GM18951 (cell line): ENCODE measurements at regions not wholly inside any gene's neighbourhood (a gene's known extent, or its start where the extent isn't known, plus 50 kb on each side); places are given as distances from the start of the nearest gene placed in this dataset.

Source experiments
- POLR2A ChIP-seq: IDR thresholded peaks from 4 replicates; pipeline ENCODE4 v1.6.1; 2011; ENCODE audit warnings: mild to moderate bottlenecking; ENCODE audit not compliant: insufficient read length, insufficient read depth; ENCODE audit errors: extremely low read depth
- in situ Hi-C: fragments of 300-500 bp; cut with MboI; formaldehyde crosslinking; loops from one replicate; pipeline ENCODE4 v1.12.0; 2022; ENCODE audit warnings: low sequenced_read_pairs, mixed read lengths, inconsistent platforms; ENCODE audit not compliant: unreplicated experiment

GRCh38 chr11:31964181-31964580, 126.7 kb upstream of the RCN1 start:
- in situ Hi-C loops, result loop anchor here (25.0 kb wide), 2 partner anchors 477 to 577 kb away; no protein-coding TSS in a partner anchor
- no peak for TF ChIP-seq POLR2A

- in situ Hi-C loops, result loop anchor here (25.0 kb wide), 2 partner anchors 473 to 573 kb away; no protein-coding TSS in a partner anchor
- TF ChIP-seq POLR2A, result no peak
These were observed 130.7 kb upstream of the RCN1 start for GRCh38 chr11:31960126-31960525.

- in situ Hi-C loops, result loop anchor here (25.0 kb wide), 2 partner anchors 472 to 572 kb away; no protein-coding TSS in a partner anchor
- no peak for TF ChIP-seq POLR2A
These were observed 131.2 kb upstream of the RCN1 start for GRCh38 chr11:31959716-31960115.

GRCh38 chr11:31958076-31958735, 132.7 kb upstream of the RCN1 start:
- TF ChIP-seq POLR2A, result no peak
- in situ Hi-C loops, result loop anchor here (25.0 kb wide), 2 partner anchors 471 to 571 kb away; no protein-coding TSS in a partner anchor

GRCh38 chr11:31957674-31958073, 133.2 kb upstream of the RCN1 start:
- in situ Hi-C loops, result loop anchor here (25.0 kb wide), 2 partner anchors 470 to 570 kb away; no protein-coding TSS in a partner anchor

GRCh38 chr11:31956310-31956709, 134.6 kb upstream of the RCN1 start:
- TF ChIP-seq POLR2A, result no peak
- in situ Hi-C loops, result loop anchor here (25.0 kb wide), 2 partner anchors 469 to 569 kb away; no protein-coding TSS in a partner anchor

More at GRCh38 chr11:31957674-31958073, 133.2 kb upstream of the RCN1 start:
- TF ChIP-seq POLR2A, result no peak

GRCh38 chr11:31955838-31956237, 135.0 kb upstream of the RCN1 start:
- in situ Hi-C loops, result loop anchor here (25.0 kb wide), 2 partner anchors 469 to 569 kb away; no protein-coding TSS in a partner anchor
- TF ChIP-seq POLR2A, result no peak

GRCh38 chr11:31953803-31954327, 137.0 kb upstream of the RCN1 start:
- in situ Hi-C loops, result loop anchor here (25.0 kb wide), 2 partner anchors 467 to 567 kb away; no protein-coding TSS in a partner anchor
- no peak for TF ChIP-seq POLR2A

- in situ Hi-C loops, result loop anchor here (25.0 kb wide), 2 partner anchors 462 to 562 kb away; no protein-coding TSS in a partner anchor
These were observed 138.6 kb upstream of the PAX6 start for GRCh38 chr11:31949733-31950200.

GRCh38 chr11:31947051-31947450, 135.9 kb upstream of the PAX6 start:
- no peak for TF ChIP-seq POLR2A

GRCh38 chr11:31943056-31943780, 132.1 kb upstream of the PAX6 start:
- in situ Hi-C loops, result no loop called here
- TF ChIP-seq POLR2A, result no peak

More at GRCh38 chr11:31947051-31947450, 135.9 kb upstream of the PAX6 start:
- in situ Hi-C loops, result no loop called here

- TF ChIP-seq POLR2A, result no peak
- in situ Hi-C loops, result no loop called here
These were observed 129.4 kb upstream of the PAX6 start for GRCh38 chr11:31940371-31941037.

GRCh38 chr11:31939004-31939403, 127.9 kb upstream of the PAX6 start:
- TF ChIP-seq POLR2A, result no peak
- in situ Hi-C loops, result no loop called here
